ENCODE measurements at regions not wholly inside any gene's neighbourhood (a gene's known extent, or its start where the extent isn't known, plus 50 kb on each side); places are given as distances from the start of the nearest gene placed in this dataset.
"Not testable (repeated sequence)": the region's sequence is repeated elsewhere in the genome, so short reads cannot be mapped to it uniquely, and the experiment has no call there.

GRCh38 chr1:195908121-195908520 is 700.1 kb downstream of the KCNT2 start:
- no peak for DNase-seq

GRCh38 chr1:195903203-195903602 is 705.0 kb downstream of the KCNT2 start:
- DNase-seq = no peak

GRCh38 chr1:195902779-195903178 is 705.5 kb downstream of the KCNT2 start:
- DNase-seq = no peak

- no peak for DNase-seq
Observed at GRCh38 chr1:195899762-195900352, 708.4 kb downstream of the KCNT2 start.

- no peak for DNase-seq
Observed at GRCh38 chr1:195898924-195899323, 709.3 kb downstream of the KCNT2 start.

GRCh38 chr1:195898373-195898772 is 709.9 kb downstream of the KCNT2 start:
- DNase-seq = no peak

GRCh38 chr1:195897076-195897475 is 711.2 kb downstream of the KCNT2 start:
- DNase-seq = no peak

- DNase-seq = no peak
Observed at GRCh38 chr1:195894411-195894810, 713.8 kb downstream of the KCNT2 start.

- DNase-seq = no peak
Observed at GRCh38 chr1:195886000-195886399, 722.2 kb downstream of the KCNT2 start.

- DNase-seq = no peak
Observed at GRCh38 chr1:195878478-195878877, 729.8 kb downstream of the KCNT2 start.

GRCh38 chr1:195876792-195877191 is 731.4 kb downstream of the KCNT2 start:
- DNase-seq = no peak

GRCh38 chr1:195872376-195872775 is 735.9 kb downstream of the KCNT2 start:
- DNase-seq = no peak

GRCh38 chr1:195867638-195868037 is 740.6 kb downstream of the KCNT2 start:
- DNase-seq = no peak

- DNase-seq = no peak
Observed at GRCh38 chr1:195866781-195867222, 741.4 kb downstream of the KCNT2 start.

GRCh38 chr1:195866091-195866780 is 742.0 kb downstream of the KCNT2 start:
- DNase-seq = no peak

GRCh38 chr1:195851804-195852203 is 756.4 kb downstream of the KCNT2 start:
- DNase-seq = no peak

GRCh38 chr1:195851016-195851601 is 757.1 kb downstream of the KCNT2 start:
- DNase-seq = no peak

GRCh38 chr1:195849180-195849579 is 759.1 kb downstream of the KCNT2 start:
- DNase-seq = no peak

GRCh38 chr1:195847957-195848875 is 760.0 kb downstream of the KCNT2 start:
- not testable (repeated sequence) for DNase-seq

- DNase-seq = no peak
Observed at GRCh38 chr1:195831789-195832188, 776.5 kb downstream of the KCNT2 start.

GRCh38 chr1:195828325-195828724 is 779.9 kb downstream of the KCNT2 start:
- no peak for DNase-seq

GRCh38 chr1:195820925-195821324 is 787.3 kb downstream of the KCNT2 start:
- no peak for DNase-seq

GRCh38 chr1:195806060-195806459 is 802.2 kb downstream of the KCNT2 start:
- no peak for DNase-seq

Data from NCI-H446 treated with DMSO at 0.1 percent for 48 hours (cell line).